Esophagus squamous epithelium (tissue), 5 donors: ENCODE measurements at regions not wholly inside any gene's neighbourhood (a gene's known extent, or its start where the extent isn't known, plus 50 kb on each side); places are given as distances from the start of the nearest gene placed in this dataset.
"Not testable (repeated sequence)": the region's sequence is repeated elsewhere in the genome, so short reads cannot be mapped to it uniquely, and the experiment has no call there.

Experiments used
- DNase-seq: peaks from one replicate; lab custom pipeline; 2025; lab: John Stamatoyannopoulos, UW
- H3K27ac ChIP-seq, 4 donors: fragments of 200-600 bp; sonication (generic); one replicate each; pipeline ENCODE4 v1.5.1; 2016 to 2019; ENCODE audit warnings: mild to moderate bottlenecking in 1 of 4
- H3K27me3 ChIP-seq, 4 donors: fragments of 200-600 bp; sonication (generic); 1 replicate in 3 of 4; 2 replicates in 1 of 4; pipeline versions ENCODE4 v1.5.1 to v1.6.0; 2017 to 2021; ENCODE audit warnings: antibody characterized with exemption in 1 of 4
- H3K36me3 ChIP-seq, 3 donors: fragments of 200-600 bp; sonication (generic); one replicate each; pipeline ENCODE4 v1.5.1; 2016 to 2019
- H3K4me1 ChIP-seq, 3 donors: fragments of 200-600 bp; sonication (generic); one replicate each; pipeline ENCODE4 v1.5.1; 2017 to 2019
- H3K4me3 ChIP-seq, 4 donors: fragments of 200-600 bp; sonication (generic); 1 replicate in 3 of 4; 2 replicates in 1 of 4; pipeline ENCODE4 v1.5.1; 2016 to 2019; ENCODE audit warnings: mild to moderate bottlenecking in 2 of 4, moderate library complexity in 1 of 4
- H3K9me3 ChIP-seq, 3 donors: fragments of 200-600 bp; sonication (generic); one replicate each; pipeline ENCODE4 v1.5.1; 2016 to 2019
- POLR2A ChIP-seq, 4 donors: fragments of 450-650 bp; IDR thresholded peaks; one replicate each; pipeline ENCODE4 v1.6.1; 2017; ENCODE audit warnings: antibody characterized with exemption in 4 of 4, mild to moderate bottlenecking in 4 of 4, moderate library complexity in 3 of 4
- WGBS, 2 donors: methylation state at CpG; one replicate each; pipeline ENCODE4 v1.1.5; 2018; 5-methylcytosine and 5-hydroxymethylcytosine counted together
- intact Hi-C: fragments of 100-400 bp; cut with DNase I; formaldehyde crosslinking; loops from one replicate; pipeline ENCODE4 v1.15.0; 2022
- TF ChIP-seq, protein P1 (sequence below), 6 experiments: fragments of 450-650 bp in 4 of 6; fragments of 200-600 bp in 2 of 6; sonication (generic) in 2 of 6; IDR thresholded peaks; one replicate each; pipeline ENCODE4 v1.5.1; 2016 to 2019; ENCODE audit warnings: antibody characterized with exemption in 6 of 6, mild to moderate bottlenecking in 4 of 6, moderate library complexity in 4 of 6
- donor health status: DM: yes; HTN: yes; CAD: no.

DNA sequence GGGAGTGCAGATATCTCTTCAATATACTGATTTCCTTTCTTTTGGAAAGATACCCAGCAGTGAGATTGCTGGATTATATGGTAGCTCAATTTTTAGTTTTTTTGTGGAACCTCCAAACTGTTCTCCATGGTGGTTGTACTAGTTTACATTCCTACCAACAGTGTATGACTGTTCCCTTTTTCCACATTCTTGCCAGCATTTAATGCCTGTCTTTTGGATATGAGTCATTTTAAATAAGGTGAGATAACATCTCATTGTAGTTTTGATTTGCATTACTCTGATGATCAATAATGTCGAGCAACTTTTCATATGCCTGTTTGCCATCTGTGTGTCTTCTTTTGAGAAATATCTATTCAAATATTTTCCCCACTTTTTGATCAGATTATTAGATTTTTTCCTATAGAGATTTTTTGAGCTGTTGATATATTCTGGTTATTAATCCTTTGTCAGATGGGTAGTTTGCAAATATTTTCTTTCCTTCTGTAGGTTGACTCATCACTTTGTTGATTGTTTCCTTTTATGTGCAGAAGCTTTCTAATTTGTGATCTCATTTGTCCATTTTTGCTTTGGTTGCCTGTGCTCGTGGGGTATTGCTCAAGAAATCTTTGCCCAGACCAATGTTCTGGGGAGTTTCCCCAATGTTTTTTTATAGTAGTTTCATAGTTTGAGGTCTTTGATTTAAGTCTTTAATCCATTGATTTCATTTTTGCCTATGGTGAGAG lies 552.7 kb downstream of the ZNF674 start:
- no peaks in the 10 kb centered on the region for H3K9me3 ChIP-seq
- intact Hi-C loops: no loop called here
- H3K4me1 ChIP-seq: no peaks in the 10 kb centered on the region
- H3K4me3 ChIP-seq: no peak overlapping the region
- no peaks in the 10 kb centered on the region for H3K36me3 ChIP-seq
- no peaks in the 10 kb centered on the region for H3K27me3 ChIP-seq
- H3K27ac ChIP-seq: no peak overlapping the region
- WGBS, 2 donors: 13 to 37% methylated on average over 2 of the region's 2 CpGs
- TF ChIP-seq, protein P1, sequence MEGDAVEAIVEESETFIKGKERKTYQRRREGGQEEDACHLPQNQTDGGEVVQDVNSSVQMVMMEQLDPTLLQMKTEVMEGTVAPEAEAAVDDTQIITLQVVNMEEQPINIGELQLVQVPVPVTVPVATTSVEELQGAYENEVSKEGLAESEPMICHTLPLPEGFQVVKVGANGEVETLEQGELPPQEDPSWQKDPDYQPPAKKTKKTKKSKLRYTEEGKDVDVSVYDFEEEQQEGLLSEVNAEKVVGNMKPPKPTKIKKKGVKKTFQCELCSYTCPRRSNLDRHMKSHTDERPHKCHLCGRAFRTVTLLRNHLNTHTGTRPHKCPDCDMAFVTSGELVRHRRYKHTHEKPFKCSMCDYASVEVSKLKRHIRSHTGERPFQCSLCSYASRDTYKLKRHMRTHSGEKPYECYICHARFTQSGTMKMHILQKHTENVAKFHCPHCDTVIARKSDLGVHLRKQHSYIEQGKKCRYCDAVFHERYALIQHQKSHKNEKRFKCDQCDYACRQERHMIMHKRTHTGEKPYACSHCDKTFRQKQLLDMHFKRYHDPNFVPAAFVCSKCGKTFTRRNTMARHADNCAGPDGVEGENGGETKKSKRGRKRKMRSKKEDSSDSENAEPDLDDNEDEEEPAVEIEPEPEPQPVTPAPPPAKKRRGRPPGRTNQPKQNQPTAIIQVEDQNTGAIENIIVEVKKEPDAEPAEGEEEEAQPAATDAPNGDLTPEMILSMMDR (IDR thresholded peaks at IDR 0.05): no peak
- TF ChIP-seq POLR2A (IDR thresholded peaks at IDR 0.05): no peak
- no peak for DNase-seq

DNA sequence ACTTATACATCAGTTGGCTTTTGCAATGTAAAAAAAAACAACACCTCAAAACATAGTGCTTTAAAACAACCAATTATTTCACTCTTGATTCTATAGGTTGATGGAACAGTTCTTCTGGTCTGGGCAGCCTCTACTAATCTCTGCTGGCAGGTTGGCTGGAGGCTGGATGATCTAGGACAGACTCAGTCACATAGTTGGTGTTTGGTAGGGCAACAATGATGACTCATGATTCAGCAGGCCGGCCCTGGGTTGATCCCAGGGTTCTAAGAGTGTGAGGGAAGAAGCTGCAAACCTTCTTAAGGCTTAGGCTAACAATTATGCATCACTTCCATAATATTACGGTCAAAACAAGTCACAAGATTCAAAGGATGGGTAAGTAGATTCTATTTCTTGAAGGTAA lies 558.2 kb downstream of the ZNF674 start:
- no peaks in the 10 kb centered on the region for H3K36me3 ChIP-seq
- intact Hi-C loops: no loop called here
- no peak for DNase-seq
- no peak overlapping the region for H3K27ac ChIP-seq
- H3K4me1 ChIP-seq: no peaks in the 10 kb centered on the region
- WGBS, 2 donors: 51 to 60% methylated on average over 2 of the region's 2 CpGs
- TF ChIP-seq, protein P1 (IDR thresholded peaks at IDR 0.05): no peak
- no peak for TF ChIP-seq POLR2A (IDR thresholded peaks at IDR 0.05)
- no peak overlapping the region for H3K4me3 ChIP-seq
- H3K9me3 ChIP-seq: peaks cover 0 to 2% (median 0%) of the 10 kb centered on the region in 3 donors
- no peaks in the 10 kb centered on the region for H3K27me3 ChIP-seq

DNA sequence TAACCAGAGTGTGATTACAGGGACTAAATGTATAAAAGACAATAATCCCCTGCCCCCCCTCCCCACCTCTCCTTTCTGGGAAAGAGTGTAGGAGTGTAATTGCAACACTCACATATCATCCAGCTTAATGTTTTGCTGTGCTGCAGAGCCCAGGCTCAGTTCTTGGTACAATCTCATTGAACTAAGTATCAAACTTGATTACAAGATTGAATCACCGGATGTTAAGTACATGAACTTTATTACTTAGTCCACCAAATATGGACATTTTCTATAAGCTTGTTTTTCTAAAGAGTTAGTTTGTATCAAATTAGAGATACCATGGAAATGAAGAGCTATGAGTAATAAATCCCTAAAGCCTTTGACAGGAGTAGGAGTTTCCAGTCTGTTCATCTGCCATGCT lies 559.1 kb downstream of the ZNF674 start:
- intact Hi-C loops: no loop called here
- Histone ChIP-seq H3K4me3 (no peak overlapping the region), H3K9me3 (peaks cover 0 to 4% (median 0%) of the 10 kb centered on the region in 3 donors), H3K36me3 (no peaks in the 10 kb centered on the region), H3K4me1 (no peaks in the 10 kb centered on the region), H3K27me3 (no peaks in the 10 kb centered on the region), H3K27ac (no peak overlapping the region)
- WGBS, 2 donors: 80 to 91% methylated on average over 1 of the region's 1 CpG
- no peak for DNase-seq
- no peak for TF ChIP-seq POLR2A (IDR thresholded peaks at IDR 0.05)
- TF ChIP-seq, protein P1 (IDR thresholded peaks at IDR 0.05): no peak

DNA sequence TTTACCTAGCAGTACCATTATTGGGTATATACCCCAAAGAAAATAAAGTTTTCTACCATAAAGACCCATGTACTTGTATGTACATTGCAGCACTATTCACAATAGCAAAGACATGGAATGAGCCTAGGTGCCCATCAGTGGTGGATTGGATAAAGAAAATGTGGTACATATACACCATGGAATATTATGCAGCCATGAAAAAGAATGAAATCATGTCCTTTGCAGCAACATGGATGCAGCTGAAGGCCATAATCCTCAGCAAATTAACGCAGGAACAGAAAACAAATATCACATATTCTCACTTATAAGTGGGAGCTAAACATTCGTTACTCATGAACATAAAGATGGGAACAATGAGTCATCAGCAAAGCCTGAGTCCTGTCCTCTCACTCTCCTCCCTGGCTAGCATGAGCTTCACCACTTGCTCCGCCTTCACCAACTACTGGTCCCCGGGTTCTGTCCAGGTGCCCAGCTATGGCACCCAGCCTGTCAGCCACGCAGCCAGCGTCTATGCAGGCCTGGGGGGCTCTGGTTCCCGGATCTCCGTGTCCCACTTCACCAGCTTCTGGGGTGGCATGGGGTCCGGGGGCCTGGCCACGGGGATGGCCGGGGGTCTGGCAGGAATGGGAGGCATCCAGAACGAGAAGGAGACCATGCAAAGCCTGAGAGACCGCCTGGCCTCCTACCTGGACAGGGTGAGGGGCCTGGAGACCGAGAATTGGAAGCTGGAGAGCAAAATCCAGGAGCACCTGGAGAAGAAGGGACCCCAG lies 562.1 kb downstream of the ZNF674 start:
- DNase-seq, H3K36me3 ChIP-seq, intact Hi-C loops, H3K4me3 ChIP-seq, H3K4me1 ChIP-seq, H3K27me3 ChIP-seq, H3K27ac ChIP-seq, H3K9me3 ChIP-seq: not testable (repeated sequence)
- WGBS, 2 donors: 64 to 94% methylated on average over 3 to 10 of the region's 14 CpGs

DNA sequence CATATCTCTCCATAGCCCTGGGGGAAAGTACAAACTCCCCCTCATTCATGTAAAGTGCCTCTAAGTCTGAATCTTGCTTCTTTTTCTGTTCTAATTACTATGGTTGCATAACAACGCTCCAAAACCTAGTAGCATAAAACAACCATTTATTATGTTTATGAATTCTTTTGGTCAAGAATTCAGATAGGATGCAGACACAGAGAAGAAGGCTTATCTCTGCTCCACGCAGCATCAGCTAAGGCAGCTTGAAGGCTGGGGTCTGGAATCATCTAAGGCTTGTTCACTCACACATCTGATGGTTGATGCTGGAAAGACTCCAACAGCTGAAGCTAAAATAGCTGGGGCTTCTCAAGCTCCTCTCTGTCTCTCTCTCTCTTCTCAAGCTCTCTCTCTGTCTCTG lies 564.5 kb downstream of the ZNF674 start:
- no peak for DNase-seq
- Histone ChIP-seq H3K27ac (no peak overlapping the region), H3K4me3 (no peak overlapping the region), H3K9me3 (peaks cover 0 to 4% (median 0%) of the 10 kb centered on the region in 3 donors), H3K36me3 (no peaks in the 10 kb centered on the region), H3K4me1 (no peaks in the 10 kb centered on the region), H3K27me3 (no peaks in the 10 kb centered on the region)
- TF ChIP-seq POLR2A (IDR thresholded peaks at IDR 0.05): no peak
- TF ChIP-seq, protein P1 (IDR thresholded peaks at IDR 0.05): no peak
- 55 to 73% methylated on average over 2 of the region's 2 CpGs for WGBS, 2 donors
- intact Hi-C loops: no loop called here
